ENCODE measurements at regions not wholly inside any gene's neighbourhood (a gene's known extent, or its start where the extent isn't known, plus 50 kb on each side); places are given as distances from the start of the nearest gene placed in this dataset.

DNA sequence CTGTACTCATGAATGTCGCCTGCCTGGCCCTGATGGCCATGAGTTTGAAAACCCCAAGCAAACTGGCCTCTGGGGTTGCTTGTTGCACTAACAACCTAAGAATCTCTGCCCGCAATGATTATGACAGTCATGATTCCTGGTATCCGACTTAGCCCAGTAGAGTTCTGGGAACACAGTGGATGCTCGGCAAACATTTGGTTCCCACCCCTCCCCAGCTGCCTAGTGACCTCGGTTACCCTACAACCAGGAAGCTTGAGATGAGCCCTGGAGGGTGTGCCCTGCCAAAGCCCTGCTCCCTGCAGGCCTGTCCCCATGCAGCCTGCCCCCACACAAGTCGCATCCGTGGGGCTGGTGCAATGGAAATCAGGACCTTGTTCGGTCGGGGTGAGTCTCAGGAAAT, 76.0 kb upstream of the ZBTB40 start:
- Histone ChIP-seq H2AFZ (ENCODE audit: low read depth, low read length) (no peak overlapping the region), H3K9ac (replicated peaks; ENCODE audit: extremely low read depth, insufficient read depth, low read length) (no peak overlapping the region), H3K27ac (ENCODE audit: insufficient read depth, low read depth, low read length) (no peak overlapping the region), H3K27me3 (ENCODE audit: control insufficient read depth in 2 of 2, insufficient read depth in 2 of 2, low read length in 2 of 2) (peaks cover 0 to 4% of the 10 kb centered on the region in 2 experiments), H4K20me1 (replicated peaks; ENCODE audit: control insufficient read depth, extremely low read depth, insufficient read depth, low read length) (no peaks in the 10 kb centered on the region), H3K9me3 (replicated peaks; ENCODE audit: control insufficient read depth, insufficient read depth, low read length) (no peaks in the 10 kb centered on the region), H3K4me3 (replicated peaks in 1 of 3; ENCODE audit: insufficient read depth in 1 of 3, low read depth in 1 of 3, low read length in 3 of 3) (no peak overlapping the region), H3K4me2 (ENCODE audit: insufficient read depth, low read length) (no peak overlapping the region), H3K4me1 (ENCODE audit: control insufficient read depth, extremely low read depth, insufficient read depth, low read length) (no peaks in the 10 kb centered on the region), H3K9me1 (replicated peaks; ENCODE audit: control insufficient read depth, extremely low read depth, insufficient read depth, low read length) (no peaks in the 10 kb centered on the region), H3K36me3 (ENCODE audit: control insufficient read depth in 2 of 2, extremely low read depth in 1 of 2, insufficient read depth in 2 of 2, low read length in 2 of 2) (no peaks in the 10 kb centered on the region), H3K79me2 (ENCODE audit: control insufficient read depth, insufficient read depth, low read length) (no peaks in the 10 kb centered on the region)
- TF ChIP-seq FOS (IDR thresholded peaks at IDR 0.05; ENCODE audit: borderline replicate concordance, insufficient read depth, low read length) (no peak), GATA2 (IDR thresholded peaks at IDR 0.05; ENCODE audit: insufficient read depth, insufficient read length, low read depth, low read length) (no peak), POLR2AphosphoS5 (IDR thresholded peaks at IDR 0.05; ENCODE audit: insufficient read depth, low read depth, low read length) (no peak), EZH2 (IDR thresholded peaks at IDR 0.05; ENCODE audit: borderline replicate concordance, low read depth, low read length, severe bottlenecking) (no peak), MYC (IDR thresholded peaks at IDR 0.05; ENCODE audit: low read depth, low read length) (no peak), JUN (IDR thresholded peaks at IDR 0.05; ENCODE audit: borderline replicate concordance, insufficient read depth, insufficient read length, low read depth) (no peak), POLR2A (IDR thresholded peaks at IDR 0.05; ENCODE audit: low read depth, low read length) (no peak)
- TF ChIP-seq, protein P1, sequence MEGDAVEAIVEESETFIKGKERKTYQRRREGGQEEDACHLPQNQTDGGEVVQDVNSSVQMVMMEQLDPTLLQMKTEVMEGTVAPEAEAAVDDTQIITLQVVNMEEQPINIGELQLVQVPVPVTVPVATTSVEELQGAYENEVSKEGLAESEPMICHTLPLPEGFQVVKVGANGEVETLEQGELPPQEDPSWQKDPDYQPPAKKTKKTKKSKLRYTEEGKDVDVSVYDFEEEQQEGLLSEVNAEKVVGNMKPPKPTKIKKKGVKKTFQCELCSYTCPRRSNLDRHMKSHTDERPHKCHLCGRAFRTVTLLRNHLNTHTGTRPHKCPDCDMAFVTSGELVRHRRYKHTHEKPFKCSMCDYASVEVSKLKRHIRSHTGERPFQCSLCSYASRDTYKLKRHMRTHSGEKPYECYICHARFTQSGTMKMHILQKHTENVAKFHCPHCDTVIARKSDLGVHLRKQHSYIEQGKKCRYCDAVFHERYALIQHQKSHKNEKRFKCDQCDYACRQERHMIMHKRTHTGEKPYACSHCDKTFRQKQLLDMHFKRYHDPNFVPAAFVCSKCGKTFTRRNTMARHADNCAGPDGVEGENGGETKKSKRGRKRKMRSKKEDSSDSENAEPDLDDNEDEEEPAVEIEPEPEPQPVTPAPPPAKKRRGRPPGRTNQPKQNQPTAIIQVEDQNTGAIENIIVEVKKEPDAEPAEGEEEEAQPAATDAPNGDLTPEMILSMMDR (IDR thresholded peaks at IDR 0.05; ENCODE audit: extremely low read depth in 1 of 2, insufficient read depth in 1 of 2, low read depth in 1 of 2, low read length in 2 of 2) = no peak
- TF ChIP-seq, protein P2, sequence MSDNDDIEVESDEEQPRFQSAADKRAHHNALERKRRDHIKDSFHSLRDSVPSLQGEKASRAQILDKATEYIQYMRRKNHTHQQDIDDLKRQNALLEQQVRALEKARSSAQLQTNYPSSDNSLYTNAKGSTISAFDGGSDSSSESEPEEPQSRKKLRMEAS (IDR thresholded peaks at IDR 0.05; ENCODE audit: insufficient read depth, insufficient read length) = no peak
- DNase-seq (ENCODE audit: low read depth, low spot score) (no peak), FAIRE-seq (no peak)
- CTCF ChIA-PET = no interaction called here
- BruUV-seq (replicated peaks) = no TSS peak
- dilution Hi-C loops (cut with MboI; ENCODE audit: extremely low pct_ligation_motif_present, low sequenced_read_pairs) (no loop called here), intact Hi-C loops (cut with micrococcal nuclease) (no loop called here)
- POLR2A ChIA-PET = no interaction called here

Measured in endothelial cell of umbilical vein (primary cell).